ENCODE measurements at regions not wholly inside any gene's neighbourhood (a gene's known extent, or its start where the extent isn't known, plus 50 kb on each side); places are given as distances from the start of the nearest gene placed in this dataset.

DNA sequence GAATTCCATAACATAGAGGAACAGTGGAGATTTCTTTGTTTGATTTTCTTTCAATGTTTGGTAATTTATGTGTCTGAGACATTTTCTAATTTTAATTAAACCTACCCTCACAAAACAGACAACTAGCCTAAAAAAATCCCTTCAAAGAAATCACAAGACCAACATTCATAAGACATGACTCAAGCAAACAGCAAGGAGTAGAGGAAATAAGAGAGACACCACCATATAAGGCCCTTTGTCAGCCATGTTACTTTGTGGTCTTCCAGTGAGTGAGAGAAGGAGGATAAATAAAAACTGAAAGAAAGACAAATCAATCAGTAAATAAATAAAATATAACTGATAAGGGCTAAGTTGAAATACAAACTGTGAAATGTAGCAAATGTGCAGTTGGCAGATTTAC, 830.8 kb upstream of the SLC39A10 start:
- Mint-ChIP-seq H3K36me3 (ENCODE audit: unreplicated experiment) (no peaks in the 10 kb centered on the region), H3K4me1 (ENCODE audit: unreplicated experiment) (peaks cover 1% of the 10 kb centered on the region), H3K27me3 (ENCODE audit: unreplicated experiment) (no peaks in the 10 kb centered on the region), H3K4me3 (ENCODE audit: unreplicated experiment) (no peak overlapping the region), H3K27ac (ENCODE audit: unreplicated experiment) (no peak overlapping the region), H3K9me3 (ENCODE audit: unreplicated experiment) (peaks cover 4% of the 10 kb centered on the region)
- TF ChIP-seq, protein P1, sequence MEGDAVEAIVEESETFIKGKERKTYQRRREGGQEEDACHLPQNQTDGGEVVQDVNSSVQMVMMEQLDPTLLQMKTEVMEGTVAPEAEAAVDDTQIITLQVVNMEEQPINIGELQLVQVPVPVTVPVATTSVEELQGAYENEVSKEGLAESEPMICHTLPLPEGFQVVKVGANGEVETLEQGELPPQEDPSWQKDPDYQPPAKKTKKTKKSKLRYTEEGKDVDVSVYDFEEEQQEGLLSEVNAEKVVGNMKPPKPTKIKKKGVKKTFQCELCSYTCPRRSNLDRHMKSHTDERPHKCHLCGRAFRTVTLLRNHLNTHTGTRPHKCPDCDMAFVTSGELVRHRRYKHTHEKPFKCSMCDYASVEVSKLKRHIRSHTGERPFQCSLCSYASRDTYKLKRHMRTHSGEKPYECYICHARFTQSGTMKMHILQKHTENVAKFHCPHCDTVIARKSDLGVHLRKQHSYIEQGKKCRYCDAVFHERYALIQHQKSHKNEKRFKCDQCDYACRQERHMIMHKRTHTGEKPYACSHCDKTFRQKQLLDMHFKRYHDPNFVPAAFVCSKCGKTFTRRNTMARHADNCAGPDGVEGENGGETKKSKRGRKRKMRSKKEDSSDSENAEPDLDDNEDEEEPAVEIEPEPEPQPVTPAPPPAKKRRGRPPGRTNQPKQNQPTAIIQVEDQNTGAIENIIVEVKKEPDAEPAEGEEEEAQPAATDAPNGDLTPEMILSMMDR (IDR thresholded peaks at IDR 0.05), result no peak
- no peak for DNase-seq (ENCODE audit: extremely low spot score, unreplicated experiment)

DNA sequence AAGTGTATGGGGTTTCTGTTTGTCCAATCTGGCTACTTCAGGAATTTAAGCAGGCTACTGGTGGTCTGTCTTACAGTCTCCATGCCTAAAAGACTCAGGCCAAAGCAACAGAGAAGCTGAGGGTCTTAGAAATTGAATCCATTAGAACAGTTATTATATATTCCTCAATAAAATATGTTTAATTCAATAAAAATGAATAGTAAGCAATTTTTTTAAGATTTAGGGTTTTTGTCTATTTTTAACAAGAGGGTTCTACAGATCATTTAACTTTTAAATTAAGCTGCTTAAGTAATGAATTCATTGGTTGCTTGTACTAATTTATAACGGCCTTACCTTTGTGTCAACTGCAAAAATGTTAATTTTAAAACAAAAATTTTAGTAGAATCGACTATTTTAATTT, 832.6 kb upstream of the SLC39A10 start:
- Mint-ChIP-seq H3K36me3 (ENCODE audit: unreplicated experiment) (no peaks in the 10 kb centered on the region), H3K27me3 (ENCODE audit: unreplicated experiment) (no peaks in the 10 kb centered on the region), H3K27ac (ENCODE audit: unreplicated experiment) (no peak overlapping the region), H3K4me3 (ENCODE audit: unreplicated experiment) (no peak overlapping the region), H3K4me1 (ENCODE audit: unreplicated experiment) (peaks cover 1% of the 10 kb centered on the region), H3K9me3 (ENCODE audit: unreplicated experiment) (peaks cover 4% of the 10 kb centered on the region)
- TF ChIP-seq, protein P1 (IDR thresholded peaks at IDR 0.05), result no peak
- no peak for DNase-seq (ENCODE audit: extremely low spot score, unreplicated experiment)

DNA sequence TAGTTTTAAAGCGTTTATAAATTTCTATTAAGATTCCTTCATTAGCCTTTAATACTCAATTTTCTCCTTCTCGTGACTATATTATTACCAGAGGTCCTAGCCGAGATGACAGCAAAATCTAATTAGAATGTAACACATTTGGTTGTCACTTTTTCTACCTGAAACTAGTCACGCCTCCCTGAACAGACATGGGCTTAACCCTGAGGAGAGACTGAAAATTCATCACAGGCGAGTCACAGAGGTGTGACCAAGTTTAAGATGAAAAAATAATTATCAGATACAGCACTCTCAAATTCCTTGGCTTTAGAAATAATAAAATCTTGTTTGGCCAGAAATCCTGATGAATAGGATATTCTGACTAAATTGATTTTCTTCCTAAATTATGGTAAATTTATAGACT, 834.4 kb upstream of the SLC39A10 start:
- TF ChIP-seq, protein P1 (IDR thresholded peaks at IDR 0.05), result no peak
- Mint-ChIP-seq H3K27me3 (ENCODE audit: unreplicated experiment) (peaks cover 2% of the 10 kb centered on the region), H3K4me3 (ENCODE audit: unreplicated experiment) (no peak overlapping the region), H3K4me1 (ENCODE audit: unreplicated experiment) (peaks cover 1% of the 10 kb centered on the region), H3K9me3 (ENCODE audit: unreplicated experiment) (peaks cover 4% of the 10 kb centered on the region), H3K27ac (ENCODE audit: unreplicated experiment) (no peak overlapping the region), H3K36me3 (ENCODE audit: unreplicated experiment) (no peaks in the 10 kb centered on the region)
- no peak for DNase-seq (ENCODE audit: extremely low spot score, unreplicated experiment)

DNA sequence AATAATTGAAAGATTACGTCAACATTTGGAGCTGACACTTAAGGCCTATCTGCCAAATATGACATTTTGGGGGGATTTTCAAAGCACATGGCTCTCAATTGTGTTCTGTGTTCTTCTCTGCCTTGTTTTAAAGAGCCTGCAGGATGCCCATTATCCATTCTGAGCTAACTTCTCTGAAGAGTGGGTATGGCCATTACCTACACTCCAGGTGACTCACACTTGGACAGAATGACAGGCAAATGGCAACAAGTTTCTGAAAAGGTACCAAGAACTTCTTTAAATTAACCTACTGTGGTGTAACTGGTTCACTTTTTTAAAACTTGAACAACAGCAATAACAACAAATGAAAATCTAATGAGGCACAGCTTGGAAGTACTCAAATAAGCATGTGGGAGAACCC, 834.9 kb upstream of the SLC39A10 start:
- H3K4me1 Mint-ChIP-seq (ENCODE audit: unreplicated experiment), result peaks cover 1% of the 10 kb centered on the region

DNA sequence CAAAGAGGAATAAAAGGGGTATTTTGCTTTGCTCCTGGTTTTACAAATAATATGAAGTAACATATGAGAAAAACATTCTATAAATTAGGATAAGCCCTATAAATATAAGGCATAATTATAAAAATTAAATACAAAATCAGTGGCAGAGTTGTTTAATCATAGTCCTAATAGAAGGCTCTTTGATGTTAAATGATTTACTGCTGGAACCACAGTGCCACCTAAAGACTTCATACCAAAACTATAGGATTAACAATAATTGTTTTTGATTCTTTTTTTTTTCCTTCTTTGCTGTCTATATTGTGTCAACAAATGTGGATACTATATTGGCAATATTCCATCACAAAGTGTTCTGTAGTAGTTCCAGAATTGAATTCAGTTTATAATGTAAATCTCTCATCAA, 837.7 kb upstream of the SLC39A10 start:
- no peaks in the 10 kb centered on the region for H3K4me1 Mint-ChIP-seq (ENCODE audit: unreplicated experiment)
- H3K9me3 Mint-ChIP-seq (ENCODE audit: unreplicated experiment), result no peaks in the 10 kb centered on the region
- peaks cover 2% of the 10 kb centered on the region for H3K27me3 Mint-ChIP-seq (ENCODE audit: unreplicated experiment)
- TF ChIP-seq, protein P1 (IDR thresholded peaks at IDR 0.05), result peak; percentile 21
- H3K27ac Mint-ChIP-seq (ENCODE audit: unreplicated experiment), result no peak overlapping the region
- H3K4me3 Mint-ChIP-seq (ENCODE audit: unreplicated experiment), result no peak overlapping the region
- no peaks in the 10 kb centered on the region for H3K36me3 Mint-ChIP-seq (ENCODE audit: unreplicated experiment)
- DNase-seq (ENCODE audit: extremely low spot score, unreplicated experiment), result no peak

More for the DNA sequence above, 834.9 kb upstream of the SLC39A10 start:
- TF ChIP-seq, protein P1 (IDR thresholded peaks at IDR 0.05), result no peak
- no peak overlapping the region for H3K4me3 Mint-ChIP-seq (ENCODE audit: unreplicated experiment)
- H3K27ac Mint-ChIP-seq (ENCODE audit: unreplicated experiment), result no peak overlapping the region
- no peaks in the 10 kb centered on the region for H3K36me3 Mint-ChIP-seq (ENCODE audit: unreplicated experiment)
- DNase-seq (ENCODE audit: extremely low spot score, unreplicated experiment), result no peak
- H3K27me3 Mint-ChIP-seq (ENCODE audit: unreplicated experiment), result peaks cover 2% of the 10 kb centered on the region
- H3K9me3 Mint-ChIP-seq (ENCODE audit: unreplicated experiment), result peaks cover 4% of the 10 kb centered on the region

Data from osteocyte (in vitro differentiated cells).